GM23338 (cell line): ENCODE measurements at regions not wholly inside any gene's neighbourhood (a gene's known extent, or its start where the extent isn't known, plus 50 kb on each side); places are given as distances from the start of the nearest gene placed in this dataset.

ENCODE experiments used
- CREB1 ChIP-seq: fragments of 250-450 bp; sonication (Bioruptor Pico); IDR thresholded peaks from 2 replicates; pipeline ENCODE4 v1.5.0; 2020; ENCODE audit warnings: low read depth, mild to moderate bottlenecking, moderate library complexity
- CTCF ChIP-seq, 2 experiments: fragments of 200-600 bp in 1 of 2; sonication (generic) in 1 of 2; conservative IDR thresholded peaks; 2 replicates each; pipeline versions ENCODE4 v1.5.1 to v1.6.1; 2016 to 2017; ENCODE audit warnings: antibody characterized with exemption in 2 of 2, low read depth in 2 of 2, mild to moderate bottlenecking in 2 of 2, moderate library complexity in 1 of 2
- EZH2 ChIP-seq: fragments of 200-600 bp; sonication (generic); IDR thresholded peaks from one replicate; pipeline ENCODE4 v1.8.0; 2017; ENCODE audit warnings: antibody characterized with exemption, mild to moderate bottlenecking, low read depth; ENCODE audit not compliant: unreplicated experiment
- EZH2phosphoT487 ChIP-seq: fragments of 200-600 bp; sonication (generic); IDR thresholded peaks from one replicate; pipeline ENCODE4 v1.8.1; 2018; ENCODE audit warnings: antibody characterized with exemption; ENCODE audit not compliant: unreplicated experiment
- JUNB ChIP-seq: IDR thresholded peaks from one replicate; pipeline ENCODE4 v1.6.1; 2016; ENCODE audit warnings: antibody characterized with exemption; ENCODE audit not compliant: unreplicated experiment
- NANOG ChIP-seq: IDR thresholded peaks from 2 replicates; pipeline ENCODE4 v1.6.1; 2016; ENCODE audit warnings: antibody characterized with exemption, borderline replicate concordance
- STAT1 ChIP-seq: IDR thresholded peaks from one replicate; pipeline ENCODE4 v1.6.1; 2016; ENCODE audit warnings: antibody characterized with exemption; ENCODE audit not compliant: unreplicated experiment
- ZNF114 ChIP-seq: fragments of 250-450 bp; sonication (Bioruptor Pico); IDR thresholded peaks from 2 replicates; pipeline ENCODE4 v1.5.0; 2020; ENCODE audit warnings: mild to moderate bottlenecking, moderate library complexity
- ZNF462 ChIP-seq: fragments of 250-450 bp; sonication (Bioruptor Pico); IDR thresholded peaks from 2 replicates; pipeline ENCODE4 v1.5.0; 2020; ENCODE audit warnings: mild to moderate bottlenecking, moderate library complexity
- TF ChIP-seq, protein P1 (sequence below): IDR thresholded peaks from 2 replicates; pipeline ENCODE4 v1.6.1; 2016; ENCODE audit warnings: antibody characterized with exemption

DNA sequence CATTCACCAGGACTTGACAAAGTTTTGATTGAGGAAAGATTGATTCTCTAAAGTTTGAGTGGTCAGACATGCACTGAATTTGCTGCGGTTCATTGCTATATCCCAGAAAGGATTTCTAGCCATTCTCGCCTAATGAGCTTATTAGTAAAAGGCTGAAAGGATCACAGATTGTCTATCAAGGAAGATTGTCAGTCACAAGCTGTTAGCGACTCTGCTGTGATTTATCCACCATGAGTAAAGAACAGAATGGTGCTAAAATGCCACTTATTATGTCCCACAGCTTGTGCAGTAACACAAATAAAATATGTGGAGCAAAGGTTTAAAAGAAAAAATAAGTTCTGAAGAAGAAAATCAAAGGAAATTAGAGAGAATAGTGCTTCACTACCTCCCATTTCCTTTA is 701.2 kb upstream of the CDH7 start (continued):
- TF ChIP-seq ZNF462 (CRISPR knock-in tag), result no peak
- TF ChIP-seq STAT1, result no peak
- no peak for TF ChIP-seq ZNF114 (CRISPR knock-in tag)
- no peak for TF ChIP-seq EZH2phosphoT487
- no peak for TF ChIP-seq CTCF (conservative IDR thresholded peaks at IDR 0.05; ENCODE audit: low read depth in 2 of 2)
- no peak for TF ChIP-seq NANOG
- TF ChIP-seq JUNB, result no peak
- TF ChIP-seq CREB1, result no peak
- TF ChIP-seq, protein P1, sequence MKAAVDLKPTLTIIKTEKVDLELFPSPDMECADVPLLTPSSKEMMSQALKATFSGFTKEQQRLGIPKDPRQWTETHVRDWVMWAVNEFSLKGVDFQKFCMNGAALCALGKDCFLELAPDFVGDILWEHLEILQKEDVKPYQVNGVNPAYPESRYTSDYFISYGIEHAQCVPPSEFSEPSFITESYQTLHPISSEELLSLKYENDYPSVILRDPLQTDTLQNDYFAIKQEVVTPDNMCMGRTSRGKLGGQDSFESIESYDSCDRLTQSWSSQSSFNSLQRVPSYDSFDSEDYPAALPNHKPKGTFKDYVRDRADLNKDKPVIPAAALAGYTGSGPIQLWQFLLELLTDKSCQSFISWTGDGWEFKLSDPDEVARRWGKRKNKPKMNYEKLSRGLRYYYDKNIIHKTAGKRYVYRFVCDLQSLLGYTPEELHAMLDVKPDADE, result no peak
- TF ChIP-seq EZH2, result no peak
